ENCODE measurements at regions not wholly inside any gene's neighbourhood (a gene's known extent, or its start where the extent isn't known, plus 50 kb on each side); places are given as distances from the start of the nearest gene placed in this dataset.

- Histone ChIP-seq H3K36me3 (no peaks in the 10 kb centered on the region), H3K4me1 (no peaks in the 10 kb centered on the region), H3K4me3 (no peak overlapping the region), H3K27ac (no peak overlapping the region), H3K27me3 (peaks cover 10% of the 10 kb centered on the region), H3K9me3 (peaks cover 0 to 21% (median 0%) of the 10 kb centered on the region in 3 donors)
- ATAC-seq = no peak
- 44 to 60% methylated on average over 1 to 3 of the region's 6 CpGs for WGBS, 2 donors (ENCODE audit: low coverage in 1 of 2)
- no peak for TF ChIP-seq POLR2A (IDR thresholded peaks at IDR 0.05)
- TF ChIP-seq EP300 (IDR thresholded peaks at IDR 0.05) = no peak
- no peak for TF ChIP-seq POLR2AphosphoS5 (IDR thresholded peaks at IDR 0.05)
- no peak for TF ChIP-seq CTCF (IDR thresholded peaks at IDR 0.05)
These were observed 121.0 kb downstream of the BUD13 start for GRCh38 chr11:116651737-116652237.

- Histone ChIP-seq H3K27me3 (peaks cover 10% of the 10 kb centered on the region), H3K4me3 (no peak overlapping the region), H3K4me1 (no peaks in the 10 kb centered on the region), H3K9me3 (peaks cover 0 to 23% (median 0%) of the 10 kb centered on the region in 3 donors), H3K36me3 (no peaks in the 10 kb centered on the region), H3K27ac (no peak overlapping the region)
- WGBS, 2 donors (ENCODE audit: low coverage in 1 of 2) = 55 to 75% methylated on average over 2 to 6 of the region's 9 CpGs
- TF ChIP-seq POLR2A (IDR thresholded peaks at IDR 0.05) = no peak
- no peak for TF ChIP-seq POLR2AphosphoS5 (IDR thresholded peaks at IDR 0.05)
- no peak for TF ChIP-seq CTCF (IDR thresholded peaks at IDR 0.05)
- TF ChIP-seq EP300 (IDR thresholded peaks at IDR 0.05) = no peak
- no peak for ATAC-seq
These were observed 121.6 kb downstream of the BUD13 start for GRCh38 chr11:116651098-116651736.

GRCh38 chr11:116650052-116650451, 122.7 kb downstream of the BUD13 start:
- WGBS, 2 donors (ENCODE audit: low coverage in 1 of 2) = no CpG with 5 or more reads among the region's 2 CpGs
- H3K36me3 ChIP-seq = no peaks in the 10 kb centered on the region
- H3K4me3 ChIP-seq = no peak overlapping the region
- H3K27me3 ChIP-seq = peaks cover 10% of the 10 kb centered on the region
- peaks cover 0 to 21% (median 0%) of the 10 kb centered on the region in 3 donors for H3K9me3 ChIP-seq
- H3K27ac ChIP-seq = no peak overlapping the region
- no peaks in the 10 kb centered on the region for H3K4me1 ChIP-seq
- TF ChIP-seq POLR2AphosphoS5 (IDR thresholded peaks at IDR 0.05) = no peak
- TF ChIP-seq POLR2A (IDR thresholded peaks at IDR 0.05) = no peak
- TF ChIP-seq EP300 (IDR thresholded peaks at IDR 0.05) = no peak
- no peak for TF ChIP-seq CTCF (IDR thresholded peaks at IDR 0.05)
- ATAC-seq = no peak

- no peaks in the 10 kb centered on the region for H3K4me1 ChIP-seq
- no peak for ATAC-seq
- H3K4me3 ChIP-seq = no peak overlapping the region
- peaks cover 0 to 13% (median 0%) of the 10 kb centered on the region in 3 donors for H3K9me3 ChIP-seq
- no peaks in the 10 kb centered on the region for H3K36me3 ChIP-seq
- 53% methylated on average over 2 of the region's 4 CpGs; no CpG with 5 or more reads in 1 of the 2 donors for WGBS, 2 donors (ENCODE audit: low coverage in 1 of 2)
- TF ChIP-seq POLR2A (IDR thresholded peaks at IDR 0.05) = no peak
- TF ChIP-seq EP300 (IDR thresholded peaks at IDR 0.05) = no peak
- TF ChIP-seq POLR2AphosphoS5 (IDR thresholded peaks at IDR 0.05) = no peak
- TF ChIP-seq CTCF (IDR thresholded peaks at IDR 0.05) = no peak
- H3K27ac ChIP-seq = no peak overlapping the region
- H3K27me3 ChIP-seq = peaks cover 11% of the 10 kb centered on the region
These were observed 123.5 kb downstream of the BUD13 start for GRCh38 chr11:116649268-116649667.

Data from gastroesophageal sphincter (tissue), 4 donors.